ENCODE measurements at regions not wholly inside any gene's neighbourhood (a gene's known extent, or its start where the extent isn't known, plus 50 kb on each side); places are given as distances from the start of the nearest gene placed in this dataset.

GRCh38 chr3:14597266-14597665 lies 54.3 kb upstream of the CCDC174 start:
- Mint-ChIP-seq H3K4me1 (ENCODE audit: unreplicated experiment) (peaks cover 2% of the 10 kb centered on the region), H3K9me3 (ENCODE audit: unreplicated experiment) (peaks cover 8% of the 10 kb centered on the region), H3K27me3 (ENCODE audit: unreplicated experiment) (peaks cover 38% of the 10 kb centered on the region), H3K36me3 (ENCODE audit: unreplicated experiment) (no peaks in the 10 kb centered on the region), H3K4me3 (ENCODE audit: unreplicated experiment) (no peak overlapping the region), H3K27ac (ENCODE audit: unreplicated experiment) (no peak overlapping the region)
- DNase-seq (ENCODE audit: extremely low spot score, unreplicated experiment) = no peak
- TF ChIP-seq CTCF (IDR thresholded peaks at IDR 0.05) = no peak

- Mint-ChIP-seq H3K9me3 (ENCODE audit: unreplicated experiment) (peaks cover 8% of the 10 kb centered on the region), H3K27ac (ENCODE audit: unreplicated experiment) (no peak overlapping the region), H3K4me1 (ENCODE audit: unreplicated experiment) (peaks cover 2% of the 10 kb centered on the region), H3K27me3 (ENCODE audit: unreplicated experiment) (peaks cover 39% of the 10 kb centered on the region), H3K4me3 (ENCODE audit: unreplicated experiment) (no peak overlapping the region), H3K36me3 (ENCODE audit: unreplicated experiment) (no peaks in the 10 kb centered on the region)
- no peak for TF ChIP-seq CTCF (IDR thresholded peaks at IDR 0.05)
- no peak for DNase-seq (ENCODE audit: extremely low spot score, unreplicated experiment)
These were observed 53.4 kb upstream of the CCDC174 start for GRCh38 chr3:14598143-14598569.

GRCh38 chr3:14599488-14599887 lies 52.1 kb upstream of the CCDC174 start:
- Mint-ChIP-seq H3K4me3 (ENCODE audit: unreplicated experiment) (no peak overlapping the region), H3K27me3 (ENCODE audit: unreplicated experiment) (peaks cover 49% of the 10 kb centered on the region)

GRCh38 chr3:14600075-14600474 lies 51.5 kb upstream of the CCDC174 start:
- Mint-ChIP-seq H3K4me1 (ENCODE audit: unreplicated experiment) (peaks cover 2% of the 10 kb centered on the region), H3K36me3 (ENCODE audit: unreplicated experiment) (no peaks in the 10 kb centered on the region), H3K27ac (ENCODE audit: unreplicated experiment) (no peak overlapping the region), H3K9me3 (ENCODE audit: unreplicated experiment) (peaks cover 8% of the 10 kb centered on the region), H3K27me3 (ENCODE audit: unreplicated experiment) (peaks cover 55% of the 10 kb centered on the region), H3K4me3 (ENCODE audit: unreplicated experiment) (no peak overlapping the region)
- TF ChIP-seq CTCF (IDR thresholded peaks at IDR 0.05) = no peak
- DNase-seq (ENCODE audit: extremely low spot score, unreplicated experiment) = no peak

More at GRCh38 chr3:14599488-14599887, 52.1 kb upstream of the CCDC174 start:
- no peak for DNase-seq (ENCODE audit: extremely low spot score, unreplicated experiment)
- no peak for TF ChIP-seq CTCF (IDR thresholded peaks at IDR 0.05)
- peaks cover 8% of the 10 kb centered on the region for H3K9me3 Mint-ChIP-seq (ENCODE audit: unreplicated experiment)
- no peak overlapping the region for H3K27ac Mint-ChIP-seq (ENCODE audit: unreplicated experiment)
- H3K36me3 Mint-ChIP-seq (ENCODE audit: unreplicated experiment) = no peaks in the 10 kb centered on the region
- H3K4me1 Mint-ChIP-seq (ENCODE audit: unreplicated experiment) = peaks cover 2% of the 10 kb centered on the region

- DNase-seq (ENCODE audit: extremely low spot score, unreplicated experiment) = no peak
- Mint-ChIP-seq H3K4me1 (ENCODE audit: unreplicated experiment) (peaks cover 2% of the 10 kb centered on the region), H3K27ac (ENCODE audit: unreplicated experiment) (no peak overlapping the region), H3K9me3 (ENCODE audit: unreplicated experiment) (peaks cover 8% of the 10 kb centered on the region), H3K4me3 (ENCODE audit: unreplicated experiment) (no peak overlapping the region), H3K36me3 (ENCODE audit: unreplicated experiment) (no peaks in the 10 kb centered on the region), H3K27me3 (ENCODE audit: unreplicated experiment) (peaks cover 62% of the 10 kb centered on the region)
- TF ChIP-seq CTCF (IDR thresholded peaks at IDR 0.05) = no peak
These were observed 50.5 kb upstream of the CCDC174 start for GRCh38 chr3:14600856-14601610.

All from osteocyte (in vitro differentiated cells).